GM12878 (cell line): ENCODE measurements at regions not wholly inside any gene's neighbourhood (a gene's known extent, or its start where the extent isn't known, plus 50 kb on each side); places are given as distances from the start of the nearest gene placed in this dataset.

Experiments
- ATAC-seq: fragments of 200-7000 bp; cut with Tn5 transposase; 3 replicates; pipeline ENCODE4 v1.9.1; 2020; ENCODE audit warnings: mild to moderate bottlenecking, moderate library complexity
- BruUV-seq: library from RNA; stranded (reverse); fragments of 400-500 nt; replicated peaks from 2 replicates; lab custom pipeline; 2021; lab: Mats Ljungman, UMichigan
- CTCF ChIA-PET: fragments of 300-600 bp; sonication (Branson Sonifier 250); formaldehyde crosslinking; extraction: SDS; loops from one replicate; lab custom pipeline; 2021; ENCODE audit warnings: inconsistent platforms; lab: Yijun Ruan, JAX
- POLR2A ChIA-PET: fragments of 350-600 bp; formaldehyde crosslinking; extraction: SDS; loops from one replicate; lab custom pipeline; 2021; ENCODE audit warnings: inconsistent platforms; lab: Charles Lee
- RAD21 ChIA-PET: fragments of 300-600 bp; sonication (Branson Sonifier 250); formaldehyde crosslinking; loops from one replicate; lab custom pipeline; 2023; ENCODE audit warnings: antibody characterized with exemption; ENCODE audit not compliant: unreplicated experiment; lab: Charles Lee
- SMC1A ChIA-PET: fragments of 300-600 bp; sonication (Branson Sonifier 250); formaldehyde crosslinking; loops from one replicate; lab custom pipeline; 2023; ENCODE audit not compliant: unreplicated experiment, uncharacterized antibody; lab: Charles Lee
- DNase-seq: peaks from one replicate; pipeline ENCODE4 v3.0.0-alpha.2; 2011; ENCODE audit warnings: low read depth, low spot score
- FAIRE-seq: peaks from 3 replicates; lab custom pipeline; 2011; peaks lifted over from hg19 to GRCh38; lab: Jason Lieb, UNC
- H2AFZ ChIP-seq: 2 replicates; pipeline ENCODE4 v1.6.0; 2011; ENCODE audit warnings: low read depth, low read length, control low read depth; ENCODE audit not compliant: control insufficient read depth
- H3K27ac ChIP-seq: 2 replicates; pipeline ENCODE4 v1.5.1; 2011; ENCODE audit warnings: control low read depth; ENCODE audit not compliant: control insufficient read depth, insufficient read depth
- H3K27me3 ChIP-seq, 2 experiments: replicated peaks in 1 of 2; 2 replicates each; pipeline versions ENCODE4 v1.6.0 to v1.6.1; 2011; ENCODE audit warnings: low read length in 1 of 2; ENCODE audit not compliant: control insufficient read depth in 2 of 2, insufficient read depth in 2 of 2
- H3K36me3 ChIP-seq, 2 experiments: 2 replicates each; pipeline ENCODE4 v1.5.1; 2011; ENCODE audit warnings: low read length in 1 of 2; ENCODE audit not compliant: control insufficient read depth in 2 of 2, insufficient read depth in 2 of 2
- H3K4me1 ChIP-seq: 2 replicates; pipeline ENCODE4 v1.6.1; 2011; ENCODE audit warnings: mild to moderate bottlenecking, low read length, moderate library complexity, mixed read lengths; ENCODE audit not compliant: control insufficient read depth, insufficient read depth
- H3K4me2 ChIP-seq: 2 replicates; pipeline ENCODE4 v1.6.0; 2011; ENCODE audit warnings: control low read depth; ENCODE audit not compliant: control insufficient read depth, insufficient read depth
- H3K4me3 ChIP-seq: fragments of 200-600 bp; sonication (generic); 2 replicates; pipeline ENCODE4 v1.5.1; 2016
- H3K79me2 ChIP-seq: 2 replicates; pipeline ENCODE4 v1.6.0; 2011; ENCODE audit warnings: low read length; ENCODE audit not compliant: control insufficient read depth, insufficient read depth
- H3K9ac ChIP-seq: 2 replicates; pipeline ENCODE4 v1.8.0; 2011; ENCODE audit warnings: low read length, control low read depth, mixed read lengths; ENCODE audit not compliant: control insufficient read depth, insufficient read depth
- H3K9me3 ChIP-seq: replicated peaks from 3 replicates; pipeline ENCODE4 v1.5.1; 2011; ENCODE audit warnings: mild to moderate bottlenecking, low read length; ENCODE audit not compliant: control insufficient read depth, insufficient read depth
- H4K20me1 ChIP-seq: 2 replicates; pipeline ENCODE4 v1.6.0; 2011; ENCODE audit not compliant: control insufficient read depth, insufficient read depth
- ATF2 ChIP-seq: IDR thresholded peaks from 2 replicates; pipeline ENCODE4 v1.6.1; 2012; ENCODE audit warnings: low read length, inconsistent platforms
- CREM ChIP-seq: IDR thresholded peaks from 2 replicates; pipeline ENCODE4 v1.6.1; 2014; ENCODE audit warnings: antibody characterized with exemption, low read depth
- EP300 ChIP-seq, 2 experiments: fragments of 150-350 bp in 1 of 2; IDR thresholded peaks; 2 replicates each; pipeline ENCODE4 v1.6.1; 2011 to 2012; ENCODE audit warnings: low read depth in 2 of 2, low read length in 2 of 2, borderline replicate concordance in 1 of 2, improper control_type of control experiment in 1 of 2, inconsistent platforms in 1 of 2; ENCODE audit not compliant: control insufficient read depth in 1 of 2
- FOXK2 ChIP-seq: fragments of 450-650 bp; IDR thresholded peaks from 2 replicates; pipeline ENCODE4 v1.6.1; 2017; ENCODE audit warnings: mild to moderate bottlenecking, moderate library complexity
- HDGF ChIP-seq: fragments of 450-650 bp; IDR thresholded peaks from 2 replicates; pipeline ENCODE4 v1.6.1; 2016; ENCODE audit warnings: antibody characterized with exemption
- NFXL1 ChIP-seq: fragments of 450-650 bp; IDR thresholded peaks from 2 replicates; pipeline ENCODE4 v1.6.1; 2017; ENCODE audit warnings: antibody characterized with exemption, mild to moderate bottlenecking, borderline replicate concordance
- NR2C2 ChIP-seq: IDR thresholded peaks from 2 replicates; pipeline ENCODE4 v1.6.1; 2011; ENCODE audit warnings: borderline replicate concordance, low read depth; ENCODE audit not compliant: control insufficient read depth, insufficient read length
- PAX5 ChIP-seq: IDR thresholded peaks from 2 replicates; pipeline ENCODE4 v1.6.1; 2011; ENCODE audit warnings: low read depth, low read length, borderline replicate concordance
- POLR2A ChIP-seq: IDR thresholded peaks from 2 replicates; pipeline ENCODE4 v1.6.1; 2011; ENCODE audit warnings: low read depth, mild to moderate bottlenecking, low read length
- POU2F2 ChIP-seq: IDR thresholded peaks from 3 replicates; pipeline ENCODE4 v1.6.1; 2011; ENCODE audit warnings: low read depth, mild to moderate bottlenecking, low read length, borderline replicate concordance
- STAT1 ChIP-seq: fragments of 450-650 bp; conservative IDR thresholded peaks from 2 replicates; pipeline ENCODE4 v1.6.1; 2014; ENCODE audit warnings: antibody characterized with exemption, mild to moderate bottlenecking
- TARDBP ChIP-seq: IDR thresholded peaks from 2 replicates; pipeline ENCODE4 v1.6.1; 2016; ENCODE audit warnings: borderline replicate concordance
- TCF7 ChIP-seq: IDR thresholded peaks from 2 replicates; pipeline ENCODE4 v1.6.1; 2014; ENCODE audit warnings: antibody characterized with exemption, borderline replicate concordance
- YBX1 ChIP-seq: fragments of 450-650 bp; IDR thresholded peaks from 2 replicates; pipeline ENCODE4 v1.6.1; 2016; ENCODE audit warnings: antibody characterized with exemption
- ZNF592 ChIP-seq: fragments of 450-650 bp; IDR thresholded peaks from 2 replicates; pipeline ENCODE4 v1.6.1; 2017; ENCODE audit warnings: mild to moderate bottlenecking, moderate library complexity
- ZNF622 ChIP-seq: fragments of 450-650 bp; IDR thresholded peaks from 2 replicates; pipeline ENCODE4 v1.6.1; 2017; ENCODE audit warnings: mild to moderate bottlenecking, inconsistent platforms
- in situ Hi-C: fragments of 300-500 bp; cut with MboI; formaldehyde crosslinking; loops from 9 replicates; pipeline ENCODE4 v1.14.3; 2018; ENCODE audit warnings: mixed read lengths
- intact Hi-C: fragments of 100-400 bp; cut with micrococcal nuclease; formaldehyde crosslinking; loops from one replicate; pipeline ENCODE4 v1.14.2; 2022; ENCODE audit not compliant: unreplicated experiment
- TF ChIP-seq, protein P1 (sequence below): IDR thresholded peaks from 2 replicates; pipeline ENCODE4 v1.6.1; 2011; ENCODE audit warnings: low read depth, low read length, improper control_type of control experiment, borderline replicate concordance
- TF ChIP-seq, protein P2 (sequence below): fragments of 450-650 bp; IDR thresholded peaks from 2 replicates; pipeline ENCODE4 v1.6.1; 2016; ENCODE audit warnings: mild to moderate bottlenecking

- CTCF ChIA-PET: no interaction called here
- Histone ChIP-seq H3K79me2 (no peaks in the 10 kb centered on the region), H4K20me1 (no peaks in the 10 kb centered on the region), H3K9ac (no peak overlapping the region), H3K4me2 (no peak overlapping the region), H2AFZ (no peak overlapping the region), H3K4me3 (no peak overlapping the region), H3K4me1 (no peaks in the 10 kb centered on the region), H3K27ac (no peak overlapping the region), H3K36me3 (no peaks in the 10 kb centered on the region), H3K27me3 (no peaks in the 10 kb centered on the region), H3K9me3 (no peaks in the 10 kb centered on the region)
- FAIRE-seq (no peak), DNase-seq (no peak), ATAC-seq (no peak)
- in situ Hi-C loops: no loop called here
- POLR2A ChIA-PET: no interaction called here
- SMC1A ChIA-PET: interaction anchor here (0.6 kb wide), 1 partner anchor 641 kb away, joined by 3 read pairs; no protein-coding TSS in a partner anchor
- no TSS peak for BruUV-seq
- intact Hi-C loops: no loop called here
- RAD21 ChIA-PET: no interaction called here
- TF ChIP-seq FOXK2: no peak
- no peak for TF ChIP-seq HDGF
- no peak for TF ChIP-seq YBX1
- TF ChIP-seq ZNF622: no peak
- TF ChIP-seq, protein P1, sequence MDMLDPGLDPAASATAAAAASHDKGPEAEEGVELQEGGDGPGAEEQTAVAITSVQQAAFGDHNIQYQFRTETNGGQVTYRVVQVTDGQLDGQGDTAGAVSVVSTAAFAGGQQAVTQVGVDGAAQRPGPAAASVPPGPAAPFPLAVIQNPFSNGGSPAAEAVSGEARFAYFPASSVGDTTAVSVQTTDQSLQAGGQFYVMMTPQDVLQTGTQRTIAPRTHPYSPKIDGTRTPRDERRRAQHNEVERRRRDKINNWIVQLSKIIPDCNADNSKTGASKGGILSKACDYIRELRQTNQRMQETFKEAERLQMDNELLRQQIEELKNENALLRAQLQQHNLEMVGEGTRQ: no peak
- TF ChIP-seq NR2C2: no peak
- no peak for TF ChIP-seq NFXL1
- no peak for TF ChIP-seq ZNF592
- no peak for TF ChIP-seq POLR2A
- no peak for TF ChIP-seq POU2F2
- no peak for TF ChIP-seq ATF2
- TF ChIP-seq CREM: no peak
- no peak for TF ChIP-seq EP300 (IDR thresholded peaks at IDR 0.05; ENCODE audit: borderline replicate concordance in 1 of 2, control insufficient read depth in 1 of 2, low read depth in 2 of 2, low read length in 2 of 2)
- TF ChIP-seq TCF7: no peak
- TF ChIP-seq TARDBP: no peak
- TF ChIP-seq PAX5: no peak
- TF ChIP-seq, protein P2, sequence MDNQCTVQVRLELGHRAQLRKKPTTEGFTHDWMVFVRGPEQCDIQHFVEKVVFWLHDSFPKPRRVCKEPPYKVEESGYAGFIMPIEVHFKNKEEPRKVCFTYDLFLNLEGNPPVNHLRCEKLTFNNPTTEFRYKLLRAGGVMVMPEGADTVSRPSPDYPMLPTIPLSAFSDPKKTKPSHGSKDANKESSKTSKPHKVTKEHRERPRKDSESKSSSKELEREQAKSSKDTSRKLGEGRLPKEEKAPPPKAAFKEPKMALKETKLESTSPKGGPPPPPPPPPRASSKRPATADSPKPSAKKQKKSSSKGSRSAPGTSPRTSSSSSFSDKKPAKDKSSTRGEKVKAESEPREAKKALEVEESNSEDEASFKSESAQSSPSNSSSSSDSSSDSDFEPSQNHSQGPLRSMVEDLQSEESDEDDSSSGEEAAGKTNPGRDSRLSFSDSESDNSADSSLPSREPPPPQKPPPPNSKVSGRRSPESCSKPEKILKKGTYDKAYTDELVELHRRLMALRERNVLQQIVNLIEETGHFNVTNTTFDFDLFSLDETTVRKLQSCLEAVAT: no peak
- no peak for TF ChIP-seq STAT1
Measured at GRCh38 chr4:144423930-144424329, 222.0 kb upstream of the HHIP start.
